SK-N-MC (cell line): ENCODE measurements at regions not wholly inside any gene's neighbourhood (a gene's known extent, or its start where the extent isn't known, plus 50 kb on each side); places are given as distances from the start of the nearest gene placed in this dataset.

ENCODE experiments used
- DNase-seq: peaks from one replicate; pipeline ENCODE4 v3.0.0-alpha.2; 2011; ENCODE audit warnings: low read depth, low spot score
- H3K27ac ChIP-seq: fragments of 200-600 bp; sonication (generic); 2 replicates; pipeline ENCODE4 v1.5.1; 2016; ENCODE audit warnings: mixed run types
- H3K36me3 ChIP-seq: fragments of 200-600 bp; sonication (generic); 2 replicates; pipeline ENCODE4 v1.6.1; 2017; ENCODE audit warnings: antibody characterized with exemption, low read length, mixed read lengths; ENCODE audit not compliant: insufficient read depth
- H3K4me3 ChIP-seq: fragments of 200-600 bp; sonication (generic); 2 replicates; pipeline ENCODE4 v1.5.1; 2016
- H3K9ac ChIP-seq: fragments of 200-600 bp; sonication (generic); 2 replicates; pipeline ENCODE4 v1.8.0; 2017; ENCODE audit warnings: mixed run types, mixed read lengths; ENCODE audit not compliant: insufficient read length
- H3K9me3 ChIP-seq: fragments of 200-600 bp; sonication (generic); 2 replicates; pipeline ENCODE4 v1.6.1; 2017; ENCODE audit warnings: low read depth, mild to moderate bottlenecking, antibody characterized with exemption, low read length, moderate library complexity, mixed read lengths
- EZH2 ChIP-seq: fragments of 200-600 bp; sonication (generic); IDR thresholded peaks from one replicate; pipeline ENCODE4 v1.6.1; 2017; ENCODE audit warnings: antibody characterized with exemption
- FOXP2 ChIP-seq: optimal IDR thresholded peaks from 2 replicates; pipeline ENCODE3; 2011; ENCODE audit warnings: mild to moderate bottlenecking, moderate library complexity; ENCODE audit not compliant: insufficient read depth; ENCODE audit errors: extremely low read length, control extremely low read depth
- POLR2AphosphoS5 ChIP-seq: IDR thresholded peaks from 2 replicates; pipeline ENCODE4 v1.6.1; 2012; ENCODE audit warnings: mild to moderate bottlenecking, low read depth, low read length, borderline replicate concordance

DNA sequence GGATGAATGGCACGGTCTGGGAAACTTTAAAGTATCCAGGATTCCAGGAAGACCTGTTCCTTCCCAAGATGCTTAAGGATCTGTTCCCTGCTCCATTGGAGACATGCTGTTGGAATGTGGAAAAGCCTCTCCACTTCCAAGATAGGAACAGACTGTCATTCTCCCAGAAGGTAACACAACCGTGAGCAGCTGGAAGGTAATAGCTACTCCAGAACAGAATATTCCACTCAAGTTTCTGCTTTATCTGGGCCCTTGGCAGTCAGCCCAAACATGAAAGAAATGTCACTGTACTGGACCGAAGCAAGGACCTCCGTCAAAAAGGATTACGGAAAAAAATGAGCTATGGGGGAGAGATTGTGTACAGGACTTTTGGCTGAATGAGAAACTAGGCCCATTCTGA, 420.9 kb upstream of the NBEA start:
- DNase-seq, result no peak
- Histone ChIP-seq H3K9ac (no peak overlapping the region), H3K4me3 (no peak overlapping the region), H3K9me3 (no peaks in the 10 kb centered on the region), H3K27ac (no peak overlapping the region), H3K36me3 (no peaks in the 10 kb centered on the region)
- TF ChIP-seq EZH2 (no peak), POLR2AphosphoS5 (no peak), FOXP2 (no peak)

DNA sequence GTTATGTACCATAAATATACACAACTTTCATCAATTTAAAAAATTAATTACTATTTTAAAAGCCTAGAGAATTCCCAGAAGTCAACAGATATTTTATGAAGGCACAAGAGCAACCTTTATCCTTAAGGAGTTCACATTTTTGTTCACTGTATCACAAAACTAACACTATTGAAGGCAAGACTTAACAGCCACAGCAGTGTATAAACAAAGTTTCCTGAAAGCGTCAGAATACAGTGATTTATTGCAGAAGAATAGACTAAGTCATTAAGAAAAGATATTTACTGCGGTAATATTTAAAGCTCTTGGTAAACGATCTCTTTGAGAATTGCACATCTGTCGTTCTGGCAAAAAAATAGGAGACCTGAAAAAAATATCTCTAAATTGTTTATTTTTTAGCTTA, 419.3 kb upstream of the NBEA start:
- no peak for DNase-seq
- H3K27ac ChIP-seq, result no peak overlapping the region
- TF ChIP-seq EZH2, result no peak
- TF ChIP-seq POLR2AphosphoS5, result no peak
- TF ChIP-seq FOXP2, result no peak

DNA sequence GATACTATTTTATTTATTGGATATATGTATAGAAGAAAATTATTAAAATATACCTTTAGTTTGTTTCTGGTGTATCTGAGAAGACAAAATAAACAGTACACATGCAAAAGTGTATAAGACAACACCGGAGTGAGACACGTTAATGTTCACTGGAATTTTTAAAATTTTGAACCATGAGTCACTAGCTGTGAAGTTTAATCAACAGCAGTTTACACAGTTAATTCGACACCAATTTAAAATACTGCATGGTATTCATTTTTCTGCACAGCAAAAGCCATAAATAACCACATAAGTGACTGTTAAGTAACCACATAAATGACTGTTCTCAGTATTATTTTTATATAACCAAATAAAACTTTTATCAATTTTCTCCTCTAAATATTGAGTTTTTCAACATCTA, 418.7 kb upstream of the NBEA start:
- no peaks in the 10 kb centered on the region for H3K36me3 ChIP-seq
- TF ChIP-seq FOXP2, result no peak
- no peak for TF ChIP-seq POLR2AphosphoS5
- TF ChIP-seq EZH2, result no peak
- H3K27ac ChIP-seq, result no peak overlapping the region
- DNase-seq, result no peak
- no peaks in the 10 kb centered on the region for H3K9me3 ChIP-seq
- H3K9ac ChIP-seq, result no peak overlapping the region
- no peak overlapping the region for H3K4me3 ChIP-seq

More for the DNA sequence above, 419.3 kb upstream of the NBEA start:
- Histone ChIP-seq H3K36me3 (no peaks in the 10 kb centered on the region), H3K9me3 (no peaks in the 10 kb centered on the region), H3K9ac (no peak overlapping the region), H3K4me3 (no peak overlapping the region)

DNA sequence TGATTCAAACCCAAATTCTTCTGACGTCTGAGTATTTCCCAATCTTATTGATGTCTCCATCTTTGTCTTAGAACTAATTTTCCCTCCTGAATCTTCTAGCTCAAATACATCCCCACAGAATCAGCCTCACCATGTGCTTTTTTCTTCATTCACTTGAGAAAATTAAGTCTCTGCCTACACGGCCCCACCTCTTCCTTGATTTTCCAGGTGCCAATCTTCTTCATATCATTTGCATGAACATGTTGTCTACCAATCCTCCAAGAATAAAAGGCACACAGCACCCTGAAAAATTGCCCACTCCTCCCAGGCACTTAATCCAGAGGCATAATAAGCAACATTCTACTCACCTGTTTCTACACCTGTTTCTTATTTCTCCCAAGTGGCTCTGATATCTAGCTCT, 408.1 kb upstream of the NBEA start:
- Histone ChIP-seq H3K36me3 (no peaks in the 10 kb centered on the region), H3K9ac (no peak overlapping the region), H3K27ac (no peak overlapping the region), H3K4me3 (no peak overlapping the region), H3K9me3 (no peaks in the 10 kb centered on the region)
- no peak for DNase-seq
- TF ChIP-seq EZH2, result no peak
- no peak for TF ChIP-seq FOXP2
- TF ChIP-seq POLR2AphosphoS5, result no peak

DNA sequence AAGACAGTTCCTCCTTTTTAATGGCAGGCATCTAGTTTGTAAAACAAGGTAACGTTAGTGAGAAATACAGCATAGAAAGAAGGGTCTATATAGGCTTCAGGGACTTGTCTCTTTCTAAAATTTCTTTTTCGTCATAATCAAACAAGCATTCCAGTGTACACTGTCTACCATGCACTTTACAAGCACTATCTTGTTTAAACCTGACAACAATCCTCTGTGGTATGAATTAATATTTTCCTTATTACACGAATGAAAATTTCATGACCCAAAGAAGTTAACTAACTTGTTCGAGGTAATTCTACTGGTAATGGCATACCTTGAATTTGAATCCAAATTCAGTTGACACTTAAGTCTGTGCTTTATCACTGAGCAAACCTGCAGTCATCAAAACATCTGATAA, 399.7 kb upstream of the NBEA start:
- DNase-seq, result no peak
- Histone ChIP-seq H3K27ac (no peak overlapping the region), H3K9me3 (no peaks in the 10 kb centered on the region), H3K36me3 (no peaks in the 10 kb centered on the region), H3K9ac (no peak overlapping the region), H3K4me3 (no peak overlapping the region)
- no peak for TF ChIP-seq EZH2
- TF ChIP-seq POLR2AphosphoS5, result no peak
- no peak for TF ChIP-seq FOXP2

DNA sequence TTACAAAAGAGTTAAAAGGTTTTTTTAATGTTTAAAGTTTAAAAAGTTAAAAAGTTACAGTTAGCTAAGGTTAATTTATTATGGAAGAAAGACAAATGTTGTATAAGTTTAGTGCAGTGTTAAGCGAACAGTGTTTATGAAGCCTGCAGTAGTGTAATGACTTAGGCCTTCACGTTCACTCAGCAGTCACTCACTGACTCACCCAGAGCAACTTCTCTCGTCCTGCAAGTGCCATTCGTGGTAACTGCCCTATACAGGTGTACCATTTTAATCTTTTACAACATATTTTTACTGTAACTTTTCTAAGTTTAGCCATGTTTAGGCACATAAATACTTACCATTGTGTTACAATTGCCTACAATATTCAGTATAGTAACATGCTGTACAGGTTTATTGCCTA, 398.2 kb upstream of the NBEA start:
- TF ChIP-seq EZH2 (no peak), POLR2AphosphoS5 (no peak), FOXP2 (no peak)
- no peak overlapping the region for H3K4me3 ChIP-seq

DNA sequence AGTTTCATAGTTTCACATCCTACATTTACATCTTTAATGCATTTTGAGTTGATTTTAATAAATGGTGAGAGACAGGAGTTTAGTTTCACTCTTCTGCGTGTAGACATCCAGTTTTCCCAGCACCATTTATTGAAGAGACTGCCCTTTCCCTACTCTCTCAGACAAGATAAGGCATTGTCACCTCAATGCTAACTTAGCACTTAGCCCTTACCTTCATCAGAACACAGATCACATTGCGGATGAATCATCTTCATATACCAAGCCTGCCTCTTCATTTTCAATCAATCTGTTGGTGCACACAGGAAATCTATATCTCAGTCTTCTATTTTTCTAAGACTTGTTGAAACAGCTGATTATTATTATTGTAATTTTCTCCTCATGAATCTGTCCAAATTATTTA, 396.6 kb upstream of the NBEA start:
- DNase-seq, result no peak
- Histone ChIP-seq H3K9ac (no peak overlapping the region), H3K9me3 (no peaks in the 10 kb centered on the region), H3K4me3 (no peak overlapping the region), H3K36me3 (no peaks in the 10 kb centered on the region), H3K27ac (no peak overlapping the region)
- TF ChIP-seq EZH2, result no peak
- no peak for TF ChIP-seq FOXP2
- no peak for TF ChIP-seq POLR2AphosphoS5

More for the DNA sequence above, 398.2 kb upstream of the NBEA start:
- Histone ChIP-seq H3K9ac (no peak overlapping the region), H3K36me3 (no peaks in the 10 kb centered on the region), H3K27ac (no peak overlapping the region), H3K9me3 (no peaks in the 10 kb centered on the region)
- DNase-seq, result no peak

DNA sequence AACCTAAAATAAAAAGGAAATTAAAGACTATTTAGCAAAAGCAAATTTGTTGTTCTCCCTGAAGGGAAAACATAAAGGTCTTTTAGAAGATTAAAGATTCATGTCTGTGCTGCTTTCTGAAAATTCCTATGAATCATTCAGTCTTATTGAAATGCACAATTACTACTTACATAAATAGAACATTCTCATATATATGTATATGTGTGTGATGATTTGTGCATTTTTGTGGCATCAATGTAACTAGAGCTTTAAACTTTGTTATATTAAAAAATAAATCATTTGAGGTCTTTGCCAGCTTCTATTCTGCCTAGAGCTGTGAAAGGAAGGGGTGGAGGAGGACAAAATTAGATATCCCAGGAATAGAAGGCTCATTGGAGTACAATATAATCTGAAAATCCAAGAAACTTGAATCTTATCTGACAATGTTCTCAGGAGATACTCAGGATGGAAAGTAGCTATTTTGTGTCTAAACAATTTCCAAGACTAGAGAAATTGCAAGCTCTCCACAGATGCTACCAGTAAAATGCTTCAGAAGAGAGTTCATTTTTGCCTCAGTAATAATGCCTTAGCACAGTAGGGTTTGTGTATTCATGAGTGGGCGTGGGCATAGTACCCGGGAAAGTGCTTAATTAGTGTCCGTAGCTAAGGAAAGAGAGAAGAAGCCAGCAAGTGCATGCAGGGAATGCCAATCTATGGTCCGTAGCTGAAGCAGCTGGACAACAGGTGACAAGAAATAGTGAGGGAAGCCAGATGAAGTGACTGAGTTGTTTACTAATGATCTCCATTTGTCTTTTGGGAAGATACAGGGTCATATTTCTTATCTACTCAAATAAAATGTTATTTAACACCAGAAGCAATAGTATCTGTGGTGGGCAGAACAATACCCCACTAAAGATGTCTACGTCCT, 395.5 kb upstream of the NBEA start:
- no peaks in the 10 kb centered on the region for H3K9me3 ChIP-seq
- no peak overlapping the region for H3K9ac ChIP-seq
- H3K36me3 ChIP-seq, result no peaks in the 10 kb centered on the region
- DNase-seq, result no peak
- no peak overlapping the region for H3K4me3 ChIP-seq
- TF ChIP-seq POLR2AphosphoS5 (no peak), EZH2 (no peak), FOXP2 (no peak)
- H3K27ac ChIP-seq, result no peak overlapping the region

DNA sequence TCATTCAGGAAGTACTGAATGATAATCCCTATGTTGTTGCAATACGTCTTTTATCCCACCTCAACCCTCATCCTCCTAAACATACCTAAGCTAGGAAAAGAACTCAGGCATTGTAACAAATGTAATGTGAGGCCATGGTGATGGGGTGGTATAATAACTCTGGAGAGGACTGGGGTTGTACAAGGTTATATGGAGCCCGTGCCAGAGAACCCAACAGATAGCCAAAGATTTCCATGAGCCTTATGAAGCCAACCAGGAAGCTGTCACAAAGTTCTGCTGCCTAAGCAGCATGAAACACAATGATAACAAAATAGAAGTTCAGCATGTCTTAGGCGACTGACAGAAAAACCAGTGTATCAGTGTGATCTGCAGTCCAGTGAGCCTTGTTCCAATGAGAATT, 394.1 kb upstream of the NBEA start:
- DNase-seq, result no peak
- H3K4me3 ChIP-seq, result no peak overlapping the region
- H3K9me3 ChIP-seq, result no peaks in the 10 kb centered on the region
- H3K36me3 ChIP-seq, result no peaks in the 10 kb centered on the region
- no peak overlapping the region for H3K9ac ChIP-seq
- H3K27ac ChIP-seq, result no peak overlapping the region
- TF ChIP-seq POLR2AphosphoS5 (no peak), EZH2 (no peak), FOXP2 (no peak)
